ENCODE measurements at regions not wholly inside any gene's neighbourhood (a gene's known extent, or its start where the extent isn't known, plus 50 kb on each side); places are given as distances from the start of the nearest gene placed in this dataset.

DNA sequence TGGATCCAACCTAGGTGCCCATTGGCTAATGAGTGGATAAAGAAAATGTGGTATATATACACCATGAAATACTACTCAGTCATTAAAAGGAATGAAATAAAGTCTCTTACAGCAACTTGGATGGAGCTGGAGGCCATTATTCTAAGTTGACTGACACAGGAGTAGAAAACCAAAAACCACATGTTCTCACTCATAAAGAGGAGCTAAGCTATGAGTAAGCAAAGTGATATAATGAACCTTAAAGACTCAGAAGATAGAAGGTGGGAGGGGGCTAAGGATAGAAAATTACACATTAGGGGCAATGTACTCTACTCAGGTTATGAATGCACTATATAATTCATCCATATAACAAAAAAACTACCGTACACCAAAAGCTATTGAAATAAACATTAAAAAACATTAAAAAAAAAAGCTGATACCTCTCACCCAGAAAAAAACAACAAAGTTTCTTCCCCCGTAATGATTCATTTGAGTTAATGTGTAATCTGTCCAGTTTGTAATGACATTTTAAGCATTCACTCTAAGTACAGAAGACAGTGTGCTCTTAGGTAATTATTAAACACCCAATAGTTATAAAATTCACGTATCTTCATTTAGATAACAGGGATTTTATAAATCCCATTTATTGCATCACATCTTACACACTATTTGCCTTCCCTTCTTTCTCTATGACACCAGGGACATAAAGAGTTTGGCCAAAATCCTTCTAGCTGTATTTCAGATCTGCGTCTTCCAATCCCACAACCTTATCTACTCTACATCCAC lies 941.5 kb downstream of the CDH11 start:
- no peak for TF ChIP-seq EZH2phosphoT487 (IDR thresholded peaks at IDR 0.05; ENCODE audit: low read depth, severe bottlenecking, unreplicated experiment)
- TF ChIP-seq, protein P1, sequence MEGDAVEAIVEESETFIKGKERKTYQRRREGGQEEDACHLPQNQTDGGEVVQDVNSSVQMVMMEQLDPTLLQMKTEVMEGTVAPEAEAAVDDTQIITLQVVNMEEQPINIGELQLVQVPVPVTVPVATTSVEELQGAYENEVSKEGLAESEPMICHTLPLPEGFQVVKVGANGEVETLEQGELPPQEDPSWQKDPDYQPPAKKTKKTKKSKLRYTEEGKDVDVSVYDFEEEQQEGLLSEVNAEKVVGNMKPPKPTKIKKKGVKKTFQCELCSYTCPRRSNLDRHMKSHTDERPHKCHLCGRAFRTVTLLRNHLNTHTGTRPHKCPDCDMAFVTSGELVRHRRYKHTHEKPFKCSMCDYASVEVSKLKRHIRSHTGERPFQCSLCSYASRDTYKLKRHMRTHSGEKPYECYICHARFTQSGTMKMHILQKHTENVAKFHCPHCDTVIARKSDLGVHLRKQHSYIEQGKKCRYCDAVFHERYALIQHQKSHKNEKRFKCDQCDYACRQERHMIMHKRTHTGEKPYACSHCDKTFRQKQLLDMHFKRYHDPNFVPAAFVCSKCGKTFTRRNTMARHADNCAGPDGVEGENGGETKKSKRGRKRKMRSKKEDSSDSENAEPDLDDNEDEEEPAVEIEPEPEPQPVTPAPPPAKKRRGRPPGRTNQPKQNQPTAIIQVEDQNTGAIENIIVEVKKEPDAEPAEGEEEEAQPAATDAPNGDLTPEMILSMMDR (IDR thresholded peaks at IDR 0.05; ENCODE audit: poor library complexity): no peak
- no peak for TF ChIP-seq EZH2 (IDR thresholded peaks at IDR 0.05; ENCODE audit: borderline replicate concordance)
